ENCODE measurements at regions not wholly inside any gene's neighbourhood (a gene's known extent, or its start where the extent isn't known, plus 50 kb on each side); places are given as distances from the start of the nearest gene placed in this dataset.

- TF ChIP-seq SIN3A (IDR thresholded peaks at IDR 0.05; ENCODE audit: borderline replicate concordance, low read depth, low read length), result no peak
- TF ChIP-seq TEAD4 (IDR thresholded peaks at IDR 0.05; ENCODE audit: borderline replicate concordance, insufficient read depth), result no peak
- no peak for TF ChIP-seq FOSL2 (IDR thresholded peaks at IDR 0.05; ENCODE audit: borderline replicate concordance, low read depth)
- no peak for TF ChIP-seq IRF3 (IDR thresholded peaks at IDR 0.05; ENCODE audit: low read depth, low read length)
- no peak for TF ChIP-seq ZBTB33 (IDR thresholded peaks at IDR 0.05; ENCODE audit: borderline replicate concordance, low read depth)
- TF ChIP-seq FOXJ3 (CRISPR knock-in tag; IDR thresholded peaks at IDR 0.05), result no peak
- TF ChIP-seq POLR2AphosphoS5 (IDR thresholded peaks at IDR 0.05; ENCODE audit: low read depth, low read length), result no peak
- TF ChIP-seq SMC3 (IDR thresholded peaks at IDR 0.05; ENCODE audit: low read depth, low read length), result no peak
- no peak for TF ChIP-seq MEF2A (IDR thresholded peaks at IDR 0.05; ENCODE audit: borderline replicate concordance, low read depth)
- no peak for TF ChIP-seq NFIC (IDR thresholded peaks at IDR 0.05; ENCODE audit: borderline replicate concordance)
These were observed 332.2 kb downstream of the EIPR1 start (continued) for GRCh38 chr2:3045318-3045921.

GRCh38 chr2:3044587-3045317, 332.9 kb downstream of the EIPR1 start:
- no peak for DNase-seq
- Histone ChIP-seq H3K27me3 (ENCODE audit: insufficient read depth) (no peaks in the 10 kb centered on the region), H3K9ac (no peak overlapping the region), H3K4me3 (ENCODE audit: low read depth in 2 of 2, low read length in 1 of 2) (no peak overlapping the region), H3K36me3 (replicated peaks in 1 of 2; ENCODE audit: control insufficient read depth in 1 of 2, insufficient read depth in 2 of 2, low read length in 1 of 2) (no peaks in the 10 kb centered on the region), H3K79me2 (ENCODE audit: insufficient read depth) (no peaks in the 10 kb centered on the region), H4K20me1 (ENCODE audit: insufficient read depth) (no peaks in the 10 kb centered on the region), H3K9me3 (no peaks in the 10 kb centered on the region), H3F3A (replicated peaks; ENCODE audit: insufficient read depth) (no peaks in the 10 kb centered on the region), H3K4me1 (ENCODE audit: control insufficient read depth in 1 of 2, insufficient read depth in 2 of 2, low read depth in 1 of 2, low read length in 1 of 2) (peaks cover 0 to 30% of the 10 kb centered on the region in 2 experiments; a peak in 1 of 4 replicates), H3K9me2 (no peaks in the 10 kb centered on the region), H3K27ac (ENCODE audit: low read depth in 2 of 2, low read length in 1 of 2) (no peak overlapping the region), H3K4me2 (no peak overlapping the region), H2AFZ (ENCODE audit: low read depth) (no peak overlapping the region)
- WGBS (ENCODE audit: low lambda C conversion rate), result 69% methylated on average over 15 of the region's 15 CpGs
- ChIA-PET CTCF (interaction anchor here (0.7 to 1.9 kb wide), 2 partner anchors 14 to 40 kb away, joined by 3 to 4 read pairs; no protein-coding TSS in a partner anchor), POLR2A (interaction anchor here (0.7 kb wide), 1 partner anchor 190 kb away, joined by 6 read pairs; no protein-coding TSS in a partner anchor)
- TF ChIP-seq TAF1 (IDR thresholded peaks at IDR 0.05; ENCODE audit: borderline replicate concordance, low read depth, low read length) (no peak), SMC3 (IDR thresholded peaks at IDR 0.05; ENCODE audit: low read depth, low read length) (no peak), MAX (IDR thresholded peaks at IDR 0.05; ENCODE audit: low read depth) (no peak), FOSL2 (IDR thresholded peaks at IDR 0.05; ENCODE audit: borderline replicate concordance, low read depth) (no peak), ZBTB33 (IDR thresholded peaks at IDR 0.05; ENCODE audit: borderline replicate concordance, low read depth) (no peak), SIN3A (IDR thresholded peaks at IDR 0.05; ENCODE audit: borderline replicate concordance, low read depth, low read length) (no peak), RFX5 (IDR thresholded peaks at IDR 0.05; ENCODE audit: low read length) (no peak), GATA2 (CRISPR knock-in tag; IDR thresholded peaks at IDR 0.05) (no peak), CHD2 (IDR thresholded peaks at IDR 0.05; ENCODE audit: low read length, partially characterized antibody) (no peak), POLR2AphosphoS5 (IDR thresholded peaks at IDR 0.05; ENCODE audit: low read depth, low read length) (no peak), REST (IDR thresholded peaks at IDR 0.05; ENCODE audit: low read depth, low read length) (no peak), NFIC (IDR thresholded peaks at IDR 0.05; ENCODE audit: borderline replicate concordance) (no peak), GABPA (IDR thresholded peaks at IDR 0.05; ENCODE audit: low read depth) (no peak), RAD21 (IDR thresholded peaks at IDR 0.05; ENCODE audit: low read length) (no peak)
